ENCODE measurements at regions not wholly inside any gene's neighbourhood (a gene's known extent, or its start where the extent isn't known, plus 50 kb on each side); places are given as distances from the start of the nearest gene placed in this dataset.

- POLR2A ChIA-PET = no interaction called here
- Histone ChIP-seq H3K9me3 (no peaks in the 10 kb centered on the region), H3K4me3 (ENCODE audit: low read depth, low read length) (no peak overlapping the region), H3K36me3 (ENCODE audit: control insufficient read depth, insufficient read depth, low read length) (no peaks in the 10 kb centered on the region), H3K27me3 (replicated peaks; ENCODE audit: control insufficient read depth, insufficient read depth, low read length) (no peaks in the 10 kb centered on the region), H3K4me1 (no peaks in the 10 kb centered on the region)
- no peaks in the 10 kb centered on the region for H3K27me3 Mint-ChIP-seq (ENCODE audit: insufficient read depth, unreplicated experiment)
- no peaks in the 10 kb centered on the region for H3K9me3 Mint-ChIP-seq (ENCODE audit: unreplicated experiment)
- no peak overlapping the region for H3K4me3 Mint-ChIP-seq (ENCODE audit: unreplicated experiment)
- no peaks in the 10 kb centered on the region for H3K4me1 Mint-ChIP-seq (ENCODE audit: low read depth, unreplicated experiment)
- no peak for DNase-seq
- CTCF ChIA-PET = no interaction called here
- no peaks in the 10 kb centered on the region for H3K36me3 Mint-ChIP-seq (ENCODE audit: insufficient read depth, unreplicated experiment)
- no TSS peak for BruUV-seq (replicated peaks)
- intact Hi-C loops (cut with micrococcal nuclease; ENCODE audit: unreplicated experiment) = no loop called here
- H3K27ac Mint-ChIP-seq (ENCODE audit: unreplicated experiment) = no peak overlapping the region
- no peak for TF ChIP-seq CTCF (IDR thresholded peaks at IDR 0.05; ENCODE audit: insufficient read depth in 1 of 2, low read depth in 1 of 2, low read length in 1 of 2, severe bottlenecking in 1 of 2, unreplicated experiment in 1 of 2)
Measured at GRCh38 chrX:95029571-95029970, 1355.6 kb downstream of the FAM133A start.

- CTCF ChIA-PET = no interaction called here
- Mint-ChIP-seq H3K27me3 (ENCODE audit: insufficient read depth, unreplicated experiment) (no peaks in the 10 kb centered on the region), H3K4me1 (ENCODE audit: low read depth, unreplicated experiment) (no peaks in the 10 kb centered on the region), H3K27ac (ENCODE audit: unreplicated experiment) (no peak overlapping the region), H3K4me3 (ENCODE audit: unreplicated experiment) (no peak overlapping the region), H3K36me3 (ENCODE audit: insufficient read depth, unreplicated experiment) (no peaks in the 10 kb centered on the region), H3K9me3 (ENCODE audit: unreplicated experiment) (no peaks in the 10 kb centered on the region)
- POLR2A ChIA-PET = no interaction called here
- Histone ChIP-seq H3K27me3 (replicated peaks; ENCODE audit: control insufficient read depth, insufficient read depth, low read length) (no peaks in the 10 kb centered on the region), H3K36me3 (ENCODE audit: control insufficient read depth, insufficient read depth, low read length) (no peaks in the 10 kb centered on the region), H3K9me3 (no peaks in the 10 kb centered on the region), H3K4me1 (no peaks in the 10 kb centered on the region), H3K4me3 (ENCODE audit: low read depth, low read length) (no peak overlapping the region)
- intact Hi-C loops (cut with micrococcal nuclease; ENCODE audit: unreplicated experiment) = no loop called here
- no peak for DNase-seq
- no TSS peak for BruUV-seq (replicated peaks)
- no peak for TF ChIP-seq CTCF (IDR thresholded peaks at IDR 0.05; ENCODE audit: insufficient read depth in 1 of 2, low read depth in 1 of 2, low read length in 1 of 2, severe bottlenecking in 1 of 2, unreplicated experiment in 1 of 2)
Measured at GRCh38 chrX:95040104-95040503, 1366.1 kb downstream of the FAM133A start.

- no peaks in the 10 kb centered on the region for H3K9me3 Mint-ChIP-seq (ENCODE audit: unreplicated experiment)
- H3K4me3 ChIP-seq (ENCODE audit: low read depth, low read length) = no peak overlapping the region
- H3K4me3 Mint-ChIP-seq (ENCODE audit: unreplicated experiment) = no peak overlapping the region
- no TSS peak for BruUV-seq (replicated peaks)
- no peaks in the 10 kb centered on the region for H3K27me3 ChIP-seq (replicated peaks; ENCODE audit: control insufficient read depth, insufficient read depth, low read length)
- no peaks in the 10 kb centered on the region for H3K36me3 ChIP-seq (ENCODE audit: control insufficient read depth, insufficient read depth, low read length)
- TF ChIP-seq CTCF (IDR thresholded peaks at IDR 0.05; ENCODE audit: insufficient read depth in 1 of 2, low read depth in 1 of 2, low read length in 1 of 2, severe bottlenecking in 1 of 2, unreplicated experiment in 1 of 2) = no peak
- no peaks in the 10 kb centered on the region for H3K27me3 Mint-ChIP-seq (ENCODE audit: insufficient read depth, unreplicated experiment)
- no peaks in the 10 kb centered on the region for H3K36me3 Mint-ChIP-seq (ENCODE audit: insufficient read depth, unreplicated experiment)
- POLR2A ChIA-PET = no interaction called here
- CTCF ChIA-PET = no interaction called here
- intact Hi-C loops (cut with micrococcal nuclease; ENCODE audit: unreplicated experiment) = no loop called here
- H3K9me3 ChIP-seq = no peaks in the 10 kb centered on the region
- no peaks in the 10 kb centered on the region for H3K4me1 Mint-ChIP-seq (ENCODE audit: low read depth, unreplicated experiment)
- no peak overlapping the region for H3K27ac Mint-ChIP-seq (ENCODE audit: unreplicated experiment)
- no peaks in the 10 kb centered on the region for H3K4me1 ChIP-seq
- DNase-seq = no peak
Measured at GRCh38 chrX:95044331-95044730, 1370.3 kb downstream of the FAM133A start.

Data from Caco-2 (cell line).